HL-60 (cell line): ENCODE measurements at regions not wholly inside any gene's neighbourhood (a gene's known extent, or its start where the extent isn't known, plus 50 kb on each side); places are given as distances from the start of the nearest gene placed in this dataset.

Experiments used
- CTCF ChIP-seq: IDR thresholded peaks from one replicate; pipeline ENCODE4 v1.5.1; 2011; ENCODE audit warnings: low read length, control low read depth, inconsistent platforms; ENCODE audit not compliant: insufficient read depth
- POLR2AphosphoS5 ChIP-seq: IDR thresholded peaks from 2 replicates; pipeline ENCODE4 v1.6.1; 2012; ENCODE audit warnings: low read depth

- TF ChIP-seq CTCF = no peak
- no peak for TF ChIP-seq POLR2AphosphoS5
Measured at GRCh38 chr16:85513180-85513579, 99.9 kb upstream of the GSE1 start.
